K562 (cell line): ENCODE measurements at regions not wholly inside any gene's neighbourhood (a gene's known extent, or its start where the extent isn't known, plus 50 kb on each side); places are given as distances from the start of the nearest gene placed in this dataset.

ENCODE experiments used
- ATAC-seq: fragments of 200-7000 bp; cut with Tn5 transposase; 3 replicates; pipeline ENCODE4 v1.9.1; 2020; ENCODE audit warnings: moderate library complexity
- BruUV-seq: library from RNA; stranded (reverse); fragments of 400-500 nt; replicated peaks from 2 replicates; lab custom pipeline; 2021; lab: Mats Ljungman, UMichigan
- CTCF ChIA-PET: fragments of 300-600 bp; formaldehyde crosslinking; extraction: SDS; loops from one replicate; lab custom pipeline; 2021; ENCODE audit warnings: low intra/inter-chr PET ratio; lab: Yijun Ruan, JAX
- POLR2A ChIA-PET: fragments of 300-600, 350-650 bp; sonication (Branson Sonifier 250); formaldehyde crosslinking; extraction: SDS; loops from one replicate; lab custom pipeline; 2021; ENCODE audit warnings: antibody characterized with exemption, inconsistent platforms; lab: Yijun Ruan, JAX
- DNase-seq, 4 experiments: peaks; one replicate each; pipeline versions ENCODE4 v3.0.0 to v3.0.0-alpha.2; 2011 to 2018; ENCODE audit warnings: low spot score in 3 of 4, mixed read lengths in 3 of 4; ENCODE audit errors: extremely low read depth in 1 of 4
- FAIRE-seq: peaks from 2 replicates; lab custom pipeline; 2011; peaks lifted over from hg19 to GRCh38; lab: Jason Lieb, UNC
- H2AFZ ChIP-seq: 2 replicates; pipeline ENCODE4 v1.6.0; 2011; ENCODE audit warnings: low read depth, low read length, control low read depth, inconsistent platforms
- H3K27ac ChIP-seq: fragments of 200-600 bp; 3 replicates; pipeline ENCODE4 v1.8.0; 2011; ENCODE audit warnings: low read depth, mild to moderate bottlenecking, control low read depth, inconsistent platforms, low read length, moderate library complexity, mixed read lengths; ENCODE audit errors: extremely low read depth
- H3K27me3 ChIP-seq, 2 experiments: fragments of 300-600 bp in 1 of 2; 2 replicates in 1 of 2; 3 replicates in 1 of 2; pipeline versions ENCODE4 v1.6.0 to v1.8.0; 2011; ENCODE audit warnings: inconsistent platforms in 2 of 2, low read length in 2 of 2, mild to moderate bottlenecking in 1 of 2, mixed read lengths in 1 of 2, moderate library complexity in 1 of 2; ENCODE audit not compliant: control insufficient read depth in 2 of 2, insufficient read depth in 2 of 2
- H3K36me3 ChIP-seq: fragments of 300-600 bp; 3 replicates; pipeline ENCODE4 v1.8.0; 2011; ENCODE audit warnings: mild to moderate bottlenecking, low read length, inconsistent platforms; ENCODE audit not compliant: control insufficient read depth, insufficient read depth
- H3K4me1 ChIP-seq, 2 experiments: fragments of 200-600 bp in 1 of 2; replicated peaks in 1 of 2; 2 replicates in 1 of 2; 3 replicates in 1 of 2; pipeline versions ENCODE4 v1.5.1 to v1.8.0; 2011; ENCODE audit warnings: inconsistent platforms in 2 of 2, low read length in 2 of 2, mild to moderate bottlenecking in 1 of 2, mixed read lengths in 1 of 2, moderate library complexity in 1 of 2; ENCODE audit not compliant: control insufficient read depth in 2 of 2, insufficient read depth in 2 of 2
- H3K4me2 ChIP-seq: 2 replicates; pipeline ENCODE4 v1.6.1; 2011; ENCODE audit warnings: low read length, control low read depth, inconsistent platforms, mixed read lengths; ENCODE audit not compliant: insufficient read depth
- H3K4me3 ChIP-seq: fragments of 200-600 bp; sonication (generic), shearing (Covaris generic); 2 replicates; pipeline ENCODE4 v1.5.1; 2016; ENCODE audit warnings: control low read depth, inconsistent platforms
- H3K79me2 ChIP-seq: fragments of 200-600 bp; 3 replicates; pipeline ENCODE4 v1.8.0; 2011; ENCODE audit warnings: low read length, inconsistent platforms; ENCODE audit not compliant: control insufficient read depth, insufficient read depth
- H3K9ac ChIP-seq, 2 experiments: 2 replicates each; pipeline versions ENCODE4 v1.6.0 to v1.6.1; 2011; ENCODE audit warnings: low read depth in 2 of 2, low read length in 2 of 2, control low read depth in 1 of 2, inconsistent platforms in 1 of 2, mild to moderate bottlenecking in 1 of 2, mixed read lengths in 1 of 2; ENCODE audit not compliant: insufficient read depth in 1 of 2
- H3K9me1 ChIP-seq: one replicate; pipeline ENCODE4 v1.6.0; 2011; ENCODE audit warnings: inconsistent platforms, mild to moderate bottlenecking, low read length, moderate library complexity; ENCODE audit not compliant: control insufficient read depth, insufficient read depth
- H3K9me3 ChIP-seq: replicated peaks from 2 replicates; pipeline ENCODE4 v1.5.1; 2011; ENCODE audit warnings: low read depth, low read length, inconsistent platforms; ENCODE audit not compliant: control insufficient read depth, insufficient read depth
- H4K20me1 ChIP-seq: replicated peaks from 2 replicates; pipeline ENCODE4 v1.6.1; 2011; ENCODE audit warnings: low read length, inconsistent platforms, mixed read lengths; ENCODE audit not compliant: control insufficient read depth, insufficient read depth
- CEBPB ChIP-seq: fragments of 450-650 bp; IDR thresholded peaks from 2 replicates; pipeline ENCODE4 v1.6.1; 2016; ENCODE audit warnings: missing genetic modification characterization, missing compliant biosample characterization
- CEBPG ChIP-seq, 3 experiments: fragments of 200-800 bp in 1 of 3; sonication (Bioruptor generic) in 1 of 3; sonication (generic) in 1 of 3; formaldehyde crosslinking in 1 of 3; IDR thresholded peaks in 2 of 3; conservative IDR thresholded peaks in 1 of 3; 2 replicates each; pipeline versions ENCODE4 v1.6.1 to v1.8.0; 2016 to 2022; ENCODE audit warnings: missing compliant biosample characterization in 2 of 3, missing genetic modification characterization in 2 of 3, mild to moderate bottlenecking in 1 of 3, missing genetic modification reagents in 1 of 3
- CTCFL ChIP-seq: IDR thresholded peaks from 2 replicates; pipeline ENCODE4 v1.6.1; 2011; ENCODE audit warnings: borderline replicate concordance, low read depth, mild to moderate bottlenecking, moderate library complexity, low read length; ENCODE audit not compliant: insufficient read depth, poor library complexity, severe bottlenecking
- GTF2B ChIP-seq: IDR thresholded peaks from 2 replicates; pipeline ENCODE4 v1.6.1; 2011; ENCODE audit not compliant: insufficient read length; ENCODE audit errors: extremely low read depth
- MAFK ChIP-seq: IDR thresholded peaks from 2 replicates; pipeline ENCODE4 v1.6.1; 2011; ENCODE audit warnings: low read length, improper control_type of control experiment
- MITF ChIP-seq: IDR thresholded peaks from 2 replicates; pipeline ENCODE4 v1.6.1; 2014; ENCODE audit warnings: antibody characterized with exemption
- PHB2 ChIP-seq: fragments of 450-650 bp; IDR thresholded peaks from 2 replicates; pipeline ENCODE4 v1.6.1; 2017; ENCODE audit warnings: low read depth
- POLR2A ChIP-seq: fragments of 450-650 bp; conservative IDR thresholded peaks from 2 replicates; pipeline ENCODE4 v1.6.1; 2016
- PTRF ChIP-seq: fragments of 450-650 bp; IDR thresholded peaks from 2 replicates; pipeline ENCODE4 v1.6.1; 2016; ENCODE audit warnings: mild to moderate bottlenecking, missing genetic modification characterization, missing compliant biosample characterization
- RBBP5 ChIP-seq: fragments of 200-600 bp; sonication (generic); IDR thresholded peaks from 2 replicates; pipeline ENCODE4 v1.6.1; 2012; ENCODE audit warnings: borderline replicate concordance, mild to moderate bottlenecking, low read length, control low read depth, inconsistent platforms; ENCODE audit not compliant: insufficient read depth, poor library complexity, severe bottlenecking
- TFE3 ChIP-seq: fragments of 450-650 bp; formaldehyde crosslinking; IDR thresholded peaks from 2 replicates; pipeline ENCODE4 v1.4.0; 2020; ENCODE audit warnings: mild to moderate bottlenecking, mixed read lengths
- ZNF384 ChIP-seq: IDR thresholded peaks from 2 replicates; pipeline ENCODE4 v1.6.1; 2012; ENCODE audit warnings: low read depth, low read length, improper control_type of control experiment
- WGBS: fragments of 100-300 bp; shearing (Covaris generic); methylation state at CpG from one replicate; pipeline ENCODE4 v1.1.6; 2016; ENCODE audit warnings: low coverage, mixed read lengths; ENCODE audit not compliant: insufficient coverage; ENCODE audit errors: missing lambda C conversion rate; 5-methylcytosine and 5-hydroxymethylcytosine counted together
- in situ Hi-C: fragments of 300-500 bp; cut with MboI; formaldehyde crosslinking; loops from 4 replicates; pipeline ENCODE4 v1.15.0; 2018; ENCODE audit warnings: inconsistent platforms, mixed read lengths
- intact Hi-C: fragments of 100-400 bp; cut with micrococcal nuclease; formaldehyde crosslinking; loops from 2 replicates; pipeline ENCODE4 v1.14.2; 2022
- TF ChIP-seq, protein P1 (sequence below): sonication (generic); formaldehyde crosslinking; IDR thresholded peaks from 2 replicates; pipeline ENCODE4 v1.4.0; 2020; ENCODE audit warnings: mild to moderate bottlenecking, missing genetic modification reagents

GRCh38 chr5:104498281-104498680 lies 935.7 kb upstream of the NUDT12 start (continued):
- TF ChIP-seq MITF (no peak), POLR2A (no peak), RBBP5 (no peak), CTCFL (no peak)
- TF ChIP-seq, protein P1, sequence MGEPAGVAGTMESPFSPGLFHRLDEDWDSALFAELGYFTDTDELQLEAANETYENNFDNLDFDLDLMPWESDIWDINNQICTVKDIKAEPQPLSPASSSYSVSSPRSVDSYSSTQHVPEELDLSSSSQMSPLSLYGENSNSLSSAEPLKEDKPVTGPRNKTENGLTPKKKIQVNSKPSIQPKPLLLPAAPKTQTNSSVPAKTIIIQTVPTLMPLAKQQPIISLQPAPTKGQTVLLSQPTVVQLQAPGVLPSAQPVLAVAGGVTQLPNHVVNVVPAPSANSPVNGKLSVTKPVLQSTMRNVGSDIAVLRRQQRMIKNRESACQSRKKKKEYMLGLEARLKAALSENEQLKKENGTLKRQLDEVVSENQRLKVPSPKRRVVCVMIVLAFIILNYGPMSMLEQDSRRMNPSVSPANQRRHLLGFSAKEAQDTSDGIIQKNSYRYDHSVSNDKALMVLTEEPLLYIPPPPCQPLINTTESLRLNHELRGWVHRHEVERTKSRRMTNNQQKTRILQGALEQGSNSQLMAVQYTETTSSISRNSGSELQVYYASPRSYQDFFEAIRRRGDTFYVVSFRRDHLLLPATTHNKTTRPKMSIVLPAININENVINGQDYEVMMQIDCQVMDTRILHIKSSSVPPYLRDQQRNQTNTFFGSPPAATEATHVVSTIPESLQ (CRISPR knock-in tag), result no peak

DNA sequence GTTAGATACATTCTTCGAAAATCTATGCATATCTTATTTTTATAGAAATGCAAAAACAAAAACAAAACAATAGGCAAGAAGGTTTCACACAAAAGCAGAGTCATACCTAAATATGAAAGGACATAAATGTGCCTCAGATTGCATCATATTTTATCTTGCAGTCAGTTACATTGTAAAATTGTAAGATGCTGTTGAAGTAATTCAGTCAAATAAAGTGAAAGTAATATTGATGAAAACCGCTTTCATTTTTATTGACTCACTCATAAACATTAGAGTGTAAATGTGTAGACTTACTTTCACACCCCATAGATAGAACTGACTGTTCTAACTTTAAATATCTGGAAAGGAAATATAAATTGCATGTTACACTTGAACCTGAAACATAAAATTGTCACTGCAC lies 931.5 kb upstream of the NUDT12 start:
- 0% methylated on average over 2 of the region's 2 CpGs for WGBS
- Histone ChIP-seq H3K9ac (no peak overlapping the region), H3K36me3 (no peaks in the 10 kb centered on the region), H3K79me2 (no peaks in the 10 kb centered on the region), H3K4me1 (no peaks in the 10 kb centered on the region), H3K4me3 (no peak overlapping the region), H3K9me3 (no peaks in the 10 kb centered on the region), H4K20me1 (no peaks in the 10 kb centered on the region), H3K27ac (no peak overlapping the region), H2AFZ (no peak overlapping the region), H3K27me3 (no peaks in the 10 kb centered on the region)
- intact Hi-C loops, result no loop called here
- DNase-seq (no peak), ATAC-seq (no peak)
- CTCF ChIA-PET, result no interaction called here
- TF ChIP-seq PTRF (tag), result no peak
- 0 out of 2 replicates have a peak, but pooled peaks have one; percentile 14 for TF ChIP-seq CEBPB
- TF ChIP-seq GTF2B, result no peak
- no peak for TF ChIP-seq CEBPG (CRISPR knock-in tag; IDR thresholded peaks at IDR 0.05)
- TF ChIP-seq CEBPG (tag; conservative IDR thresholded peaks at IDR 0.05 in 1 of 2, IDR thresholded peaks at IDR 0.05 in 1 of 2), result peak in 1 of 2 experiments; percentile 66; a peak in 2 of 4 replicates
- TF ChIP-seq TFE3 (CRISPR knock-in tag), result no peak
- TF ChIP-seq PHB2, result no peak
- no peak for TF ChIP-seq ZNF384
- TF ChIP-seq MAFK, result no peak
- TF ChIP-seq, all 486 proteins: peak for 2
- FAIRE-seq, result no peak
- Histone ChIP-seq H3K4me2 (no peak overlapping the region), H3K9me1 (no peaks in the 10 kb centered on the region)
- POLR2A ChIA-PET, result no interaction called here
- in situ Hi-C loops, result no loop called here
- BruUV-seq, result no TSS peak
